Stimulated activated CD4-positive, alpha-beta T cell treated with anti-CD3 and anti-CD28 coated beads, Interleukin-4, amount 100 ng/mL, for 1 hour (primary cell): ENCODE measurements at regions not wholly inside any gene's neighbourhood (a gene's known extent, or its start where the extent isn't known, plus 50 kb on each side); places are given as distances from the start of the nearest gene placed in this dataset.
"Not testable (repeated sequence)": the region's sequence is repeated elsewhere in the genome, so short reads cannot be mapped to it uniquely, and the experiment has no call there.

ENCODE experiments used
- DNase-seq: peaks from one replicate; pipeline ENCODE4 v3.0.0-alpha.2; 2020

GRCh38 chr2:22035361-22035830 is 911.6 kb downstream of the TDRD15 start:
- no peak for DNase-seq

- no peak for DNase-seq
Observed at GRCh38 chr2:22037274-22037673, 913.5 kb downstream of the TDRD15 start.

- no peak for DNase-seq
Observed at GRCh38 chr2:22043784-22044183, 920.0 kb downstream of the TDRD15 start.

GRCh38 chr2:22055784-22056620 is 932.2 kb downstream of the TDRD15 start:
- no peak for DNase-seq

GRCh38 chr2:22056621-22057132 is 932.9 kb downstream of the TDRD15 start:
- DNase-seq: no peak

GRCh38 chr2:22062679-22063078 is 938.9 kb downstream of the TDRD15 start:
- no peak for DNase-seq

- no peak for DNase-seq
Observed at GRCh38 chr2:22076454-22076853, 952.7 kb downstream of the TDRD15 start.

- no peak for DNase-seq
Observed at GRCh38 chr2:22078701-22079100, 954.9 kb downstream of the TDRD15 start.

- no peak for DNase-seq
Observed at GRCh38 chr2:22079583-22079982, 955.8 kb downstream of the TDRD15 start.

GRCh38 chr2:22086726-22087125 is 963.0 kb downstream of the TDRD15 start:
- no peak for DNase-seq

GRCh38 chr2:22103617-22104016 is 979.8 kb downstream of the TDRD15 start:
- DNase-seq: not testable (repeated sequence)

- no peak for DNase-seq
Observed at GRCh38 chr2:22110244-22110651, 986.5 kb downstream of the TDRD15 start.

- DNase-seq: no peak
Observed at GRCh38 chr2:22124003-22124402, 1000.2 kb downstream of the TDRD15 start.

- DNase-seq: no peak
Observed at GRCh38 chr2:22126106-22126505, 1002.3 kb downstream of the TDRD15 start.

GRCh38 chr2:22126978-22127377 is 1003.2 kb downstream of the TDRD15 start:
- no peak for DNase-seq

GRCh38 chr2:22134421-22134820 is 1010.7 kb downstream of the TDRD15 start:
- no peak for DNase-seq

- no peak for DNase-seq
Observed at GRCh38 chr2:22136446-22136845, 1012.7 kb downstream of the TDRD15 start.

- DNase-seq: no peak
Observed at GRCh38 chr2:22143840-22144239, 1020.1 kb downstream of the TDRD15 start.

- DNase-seq: no peak
Observed at GRCh38 chr2:22153931-22154613, 1030.3 kb downstream of the TDRD15 start.

- DNase-seq: not testable (repeated sequence)
Observed at GRCh38 chr2:22156661-22157060, 1032.9 kb downstream of the TDRD15 start.

GRCh38 chr2:22167256-22167655 is 1043.5 kb downstream of the TDRD15 start:
- no peak for DNase-seq

- DNase-seq: no peak
Observed at GRCh38 chr2:22175003-22175402, 1051.2 kb downstream of the TDRD15 start.

GRCh38 chr2:22185251-22185650 is 1061.5 kb downstream of the TDRD15 start:
- no peak for DNase-seq

GRCh38 chr2:22186261-22186828 is 1062.6 kb downstream of the TDRD15 start:
- DNase-seq: not testable (repeated sequence)
